Psoas muscle (tissue), 7 donors: ENCODE measurements at regions not wholly inside any gene's neighbourhood (a gene's known extent, or its start where the extent isn't known, plus 50 kb on each side); places are given as distances from the start of the nearest gene placed in this dataset.

Source experiments
- ATAC-seq, 4 donors: fragments of 200-7000 bp; cut with Tn5 transposase; one replicate each; pipeline ENCODE4 v1.9.1; 2020; ENCODE audit warnings: moderate library complexity in 3 of 4, mild to moderate bottlenecking in 2 of 4
- DNase-seq, 2 donors: peaks; one replicate each; pipeline ENCODE4 v3.0.0-alpha.2; 2020
- H3K27ac ChIP-seq: fragments of 200-600 bp; one replicate; pipeline ENCODE4 v1.8.0; 2022
- H3K27me3 ChIP-seq, 3 donors: fragments of 200-600 bp in 1 of 3; one replicate each; pipeline versions ENCODE4 v1.6.1 to v1.8.0; 2013 to 2022; ENCODE audit warnings: low read length in 2 of 3, mild to moderate bottlenecking in 2 of 3, moderate library complexity in 1 of 3; ENCODE audit not compliant: insufficient read depth in 3 of 3
- H3K36me3 ChIP-seq, 2 donors: fragments of 200-600 bp in 1 of 2; one replicate each; pipeline versions ENCODE4 v1.6.1 to v1.8.0; 2013 to 2022; ENCODE audit warnings: low read depth in 1 of 2, mild to moderate bottlenecking in 1 of 2, moderate library complexity in 1 of 2; ENCODE audit not compliant: insufficient read depth in 1 of 2
- H3K4me1 ChIP-seq: fragments of 200-600 bp; one replicate; pipeline ENCODE4 v1.8.0; 2022
- H3K4me3 ChIP-seq: fragments of 200-600 bp; one replicate; pipeline ENCODE4 v1.8.0; 2022; ENCODE audit warnings: mild to moderate bottlenecking
- H3K9me3 ChIP-seq: fragments of 200-600 bp; one replicate; pipeline ENCODE4 v1.8.0; 2022
- WGBS, 3 donors: extraction: QIAGEN DNeasy Blood & Tissue Kit; methylation state at CpG; one replicate each; pipeline versions ENCODE4 v1.1.6 to v1.1.7; 2013; 5-methylcytosine and 5-hydroxymethylcytosine counted together
- intact Hi-C, 2 donors: fragments of 100-400 bp; cut with DNase I; formaldehyde crosslinking; loops; one replicate each; pipeline versions ENCODE4 v1.11.0 to v1.14.2; 2022
- TF ChIP-seq, protein P1 (sequence below): fragments of 200-600 bp; IDR thresholded peaks from one replicate; pipeline ENCODE4 v1.8.0; 2022; ENCODE audit warnings: antibody characterized with exemption
- donor health status: healthy with polysubstance abuse.
- donor health status: DM: no; HTN: no; CAD: no; lungs with moderate emphysema.
- donor health status: Bipolar disorder and iron deficiency.
- donor health status: healthy.
- donor health status: DM: yes; HTN: yes; CAD: no.
- donor health status: DM: no; HTN: no; CAD: no.
- donor health status: DM: yes; HTN: yes; CAD: no.

DNA sequence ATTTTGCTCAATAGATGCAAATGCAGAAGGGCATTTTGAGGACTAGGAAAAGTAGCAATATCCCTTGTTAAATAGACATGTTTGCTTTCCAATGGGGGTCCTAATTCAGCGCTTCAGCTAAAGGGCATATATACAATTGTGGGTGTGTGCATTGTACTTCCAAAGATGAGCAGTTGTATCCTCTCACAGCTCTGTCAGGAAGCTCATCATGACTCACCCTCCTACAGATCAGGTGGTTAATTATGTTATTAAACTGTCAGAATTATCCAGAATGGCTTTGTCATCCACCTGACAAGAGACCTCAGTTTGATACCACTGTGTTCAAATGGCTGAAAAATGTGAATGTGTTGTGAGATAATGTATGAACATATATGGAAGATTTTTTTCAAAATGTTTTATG is 252.2 kb upstream of the MTNR1B start:
- no peak for ATAC-seq
- Histone ChIP-seq H3K4me3 (no peak overlapping the region), H3K27ac (no peak overlapping the region), H3K27me3 (peaks cover 0 to 4% (median 0%) of the 10 kb centered on the region in 3 donors), H3K4me1 (no peaks in the 10 kb centered on the region), H3K9me3 (no peaks in the 10 kb centered on the region), H3K36me3 (no peaks in the 10 kb centered on the region)
- WGBS, 3 donors: 90 to 97% (median 95%) methylated on average over 1 of the region's 1 CpG
- intact Hi-C loops: no loop called here
- TF ChIP-seq, protein P1, sequence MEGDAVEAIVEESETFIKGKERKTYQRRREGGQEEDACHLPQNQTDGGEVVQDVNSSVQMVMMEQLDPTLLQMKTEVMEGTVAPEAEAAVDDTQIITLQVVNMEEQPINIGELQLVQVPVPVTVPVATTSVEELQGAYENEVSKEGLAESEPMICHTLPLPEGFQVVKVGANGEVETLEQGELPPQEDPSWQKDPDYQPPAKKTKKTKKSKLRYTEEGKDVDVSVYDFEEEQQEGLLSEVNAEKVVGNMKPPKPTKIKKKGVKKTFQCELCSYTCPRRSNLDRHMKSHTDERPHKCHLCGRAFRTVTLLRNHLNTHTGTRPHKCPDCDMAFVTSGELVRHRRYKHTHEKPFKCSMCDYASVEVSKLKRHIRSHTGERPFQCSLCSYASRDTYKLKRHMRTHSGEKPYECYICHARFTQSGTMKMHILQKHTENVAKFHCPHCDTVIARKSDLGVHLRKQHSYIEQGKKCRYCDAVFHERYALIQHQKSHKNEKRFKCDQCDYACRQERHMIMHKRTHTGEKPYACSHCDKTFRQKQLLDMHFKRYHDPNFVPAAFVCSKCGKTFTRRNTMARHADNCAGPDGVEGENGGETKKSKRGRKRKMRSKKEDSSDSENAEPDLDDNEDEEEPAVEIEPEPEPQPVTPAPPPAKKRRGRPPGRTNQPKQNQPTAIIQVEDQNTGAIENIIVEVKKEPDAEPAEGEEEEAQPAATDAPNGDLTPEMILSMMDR: no peak
- DNase-seq: no peak

DNA sequence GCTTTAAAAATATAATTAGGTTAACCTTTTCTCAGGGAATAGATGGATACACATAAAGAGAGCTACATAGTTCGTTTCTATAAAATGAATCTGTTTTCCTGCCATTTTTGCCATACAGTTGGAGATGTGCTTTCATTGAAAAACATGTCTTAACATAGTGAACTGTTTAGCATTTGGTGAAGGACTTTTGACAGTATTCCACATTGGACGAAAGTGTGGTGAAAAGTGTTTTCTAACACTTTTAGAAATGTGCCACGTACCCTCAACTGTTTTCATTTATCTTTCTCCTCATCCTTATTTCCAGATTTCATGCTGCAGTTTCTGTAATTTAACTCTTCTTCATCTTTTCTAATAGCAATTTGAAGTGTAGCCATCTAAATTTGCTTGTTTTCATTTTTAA is 249.1 kb upstream of the MTNR1B start:
- H3K4me1 ChIP-seq: no peaks in the 10 kb centered on the region
- H3K4me3 ChIP-seq: no peak overlapping the region
- DNase-seq: no peak
- TF ChIP-seq, protein P1: no peak
- intact Hi-C loops: no loop called here
- H3K36me3 ChIP-seq: no peaks in the 10 kb centered on the region
- no peak overlapping the region for H3K27ac ChIP-seq
- H3K9me3 ChIP-seq: no peaks in the 10 kb centered on the region
- ATAC-seq: no peak
- WGBS, 3 donors: 59 to 74% (median 65%) methylated on average over 3 of the region's 3 CpGs
- H3K27me3 ChIP-seq: peaks cover 0 to 4% (median 0%) of the 10 kb centered on the region in 3 donors

DNA sequence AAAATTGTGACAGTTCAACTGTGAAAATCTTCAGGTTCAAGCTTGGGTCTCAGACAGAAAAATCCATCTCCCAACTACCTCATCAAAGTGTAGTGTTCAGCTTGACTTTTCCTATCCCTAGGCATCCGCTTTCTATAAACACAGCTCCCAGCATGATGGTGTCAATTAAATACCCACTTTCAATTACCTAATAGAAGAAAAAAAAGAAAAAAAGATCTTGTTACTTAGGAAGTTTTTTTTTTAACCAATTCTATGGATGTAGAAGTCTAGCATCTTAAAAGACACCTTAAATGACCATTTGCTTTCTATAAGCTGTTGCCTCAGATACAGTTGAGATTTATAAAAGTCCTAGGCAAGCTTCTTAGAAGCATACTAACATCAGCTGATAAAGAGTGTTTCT is 244.1 kb upstream of the MTNR1B start:
- Histone ChIP-seq H3K36me3 (no peaks in the 10 kb centered on the region), H3K27me3 (peaks cover 0 to 4% (median 0%) of the 10 kb centered on the region in 3 donors), H3K9me3 (no peaks in the 10 kb centered on the region), H3K4me3 (no peak overlapping the region), H3K4me1 (no peaks in the 10 kb centered on the region), H3K27ac (no peak overlapping the region)
- TF ChIP-seq, protein P1: no peak
- DNase-seq: no peak
- intact Hi-C loops: no loop called here
- ATAC-seq: no peak
- WGBS, 3 donors: 74 to 87% (median 75%) methylated on average over 1 of the region's 1 CpG

DNA sequence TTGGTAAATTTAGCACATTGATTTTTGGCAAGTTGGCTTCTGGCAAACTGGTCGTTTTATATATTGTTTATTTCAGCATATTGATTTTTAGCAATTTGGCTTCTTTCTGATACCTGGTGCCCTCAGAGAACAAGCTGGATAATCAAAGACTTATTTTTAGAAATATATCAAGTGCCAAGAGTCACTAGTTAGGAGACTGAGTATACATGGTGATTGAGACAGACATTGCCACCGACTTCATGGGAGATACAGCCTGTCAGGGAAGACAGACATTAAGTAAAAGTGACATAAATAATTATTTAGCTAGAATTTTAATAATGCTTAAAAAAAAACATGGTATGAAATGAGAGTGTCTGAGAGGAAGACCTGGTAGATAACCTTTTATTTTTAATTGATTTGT is 242.3 kb upstream of the MTNR1B start:
- intact Hi-C loops: no loop called here
- Histone ChIP-seq H3K4me1 (no peaks in the 10 kb centered on the region), H3K27me3 (no peaks in the 10 kb centered on the region), H3K36me3 (no peaks in the 10 kb centered on the region), H3K4me3 (no peak overlapping the region), H3K9me3 (no peaks in the 10 kb centered on the region), H3K27ac (no peak overlapping the region)
- TF ChIP-seq, protein P1: no peak
- ATAC-seq: no peak
- WGBS, 3 donors: 61 to 77% (median 62%) methylated on average over 2 of the region's 2 CpGs
- no peak for DNase-seq

DNA sequence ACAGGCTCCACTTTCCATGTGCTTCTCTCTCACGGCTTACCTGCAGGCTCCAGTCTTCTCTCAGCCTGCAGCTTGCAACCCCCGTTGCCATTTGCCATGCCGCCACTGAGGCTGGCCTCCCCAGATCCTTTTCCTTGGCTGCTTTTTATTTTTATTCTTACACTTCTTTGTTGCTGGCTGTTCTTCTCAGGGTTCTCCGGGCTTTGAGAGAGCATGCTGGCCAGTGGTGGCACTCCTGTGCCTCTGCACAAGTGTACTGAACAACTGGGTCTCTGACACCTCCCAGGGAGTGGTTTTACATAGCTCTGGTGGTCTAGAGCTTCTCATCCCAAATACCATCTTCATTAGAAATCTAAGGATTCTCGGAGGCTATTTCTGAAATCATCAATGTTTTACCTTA is 241.7 kb upstream of the MTNR1B start:
- 81 to 87% (median 84%) methylated on average over 5 of the region's 5 CpGs for WGBS, 3 donors
- intact Hi-C loops: no loop called here
- H3K4me3 ChIP-seq: no peak overlapping the region

More for the DNA sequence above, 241.7 kb upstream of the MTNR1B start:
- Histone ChIP-seq H3K27ac (no peak overlapping the region), H3K4me1 (no peaks in the 10 kb centered on the region), H3K27me3 (no peaks in the 10 kb centered on the region), H3K9me3 (no peaks in the 10 kb centered on the region), H3K36me3 (no peaks in the 10 kb centered on the region)
- DNase-seq (no peak), ATAC-seq (no peak)
- TF ChIP-seq, protein P1: no peak
